ENCODE measurements at regions not wholly inside any gene's neighbourhood (a gene's known extent, or its start where the extent isn't known, plus 50 kb on each side); places are given as distances from the start of the nearest gene placed in this dataset.

DNA sequence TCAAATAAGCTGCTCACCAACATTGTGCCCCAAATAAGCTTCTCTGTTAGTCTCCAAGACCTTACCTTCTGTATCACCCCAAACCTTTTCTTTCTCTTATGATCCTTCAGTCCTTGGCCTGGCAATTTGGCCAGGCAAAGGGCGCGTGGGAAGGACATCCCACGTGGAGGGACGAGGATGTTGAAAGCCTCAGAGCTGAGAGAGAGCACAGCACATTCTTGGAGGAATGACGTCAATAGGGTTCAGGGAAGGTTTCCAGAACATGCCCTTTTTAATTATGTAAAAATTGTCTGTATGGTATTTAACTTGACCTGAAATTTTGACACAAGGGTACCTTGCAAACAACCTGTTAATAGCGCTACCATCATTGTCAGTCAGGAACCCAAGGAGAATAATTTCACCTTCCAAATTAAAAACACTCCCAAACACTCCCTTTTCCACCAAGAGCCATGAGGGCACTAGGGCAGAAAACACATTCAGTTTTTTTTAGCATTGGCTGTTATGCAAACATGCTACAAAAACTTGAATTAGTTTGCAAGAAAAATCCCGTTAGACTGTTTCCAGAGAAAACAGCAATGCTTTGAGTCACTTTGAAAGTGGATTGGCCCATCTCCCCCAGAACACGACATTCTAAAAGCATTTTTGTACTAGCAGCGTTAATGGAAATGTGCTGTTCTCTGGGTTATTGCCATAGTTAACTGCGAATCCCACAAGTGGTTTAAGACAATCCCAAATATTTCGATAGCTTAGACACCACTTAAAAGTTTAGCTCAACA is 183.2 kb upstream of the PUDP start:
- TF ChIP-seq, protein P1, sequence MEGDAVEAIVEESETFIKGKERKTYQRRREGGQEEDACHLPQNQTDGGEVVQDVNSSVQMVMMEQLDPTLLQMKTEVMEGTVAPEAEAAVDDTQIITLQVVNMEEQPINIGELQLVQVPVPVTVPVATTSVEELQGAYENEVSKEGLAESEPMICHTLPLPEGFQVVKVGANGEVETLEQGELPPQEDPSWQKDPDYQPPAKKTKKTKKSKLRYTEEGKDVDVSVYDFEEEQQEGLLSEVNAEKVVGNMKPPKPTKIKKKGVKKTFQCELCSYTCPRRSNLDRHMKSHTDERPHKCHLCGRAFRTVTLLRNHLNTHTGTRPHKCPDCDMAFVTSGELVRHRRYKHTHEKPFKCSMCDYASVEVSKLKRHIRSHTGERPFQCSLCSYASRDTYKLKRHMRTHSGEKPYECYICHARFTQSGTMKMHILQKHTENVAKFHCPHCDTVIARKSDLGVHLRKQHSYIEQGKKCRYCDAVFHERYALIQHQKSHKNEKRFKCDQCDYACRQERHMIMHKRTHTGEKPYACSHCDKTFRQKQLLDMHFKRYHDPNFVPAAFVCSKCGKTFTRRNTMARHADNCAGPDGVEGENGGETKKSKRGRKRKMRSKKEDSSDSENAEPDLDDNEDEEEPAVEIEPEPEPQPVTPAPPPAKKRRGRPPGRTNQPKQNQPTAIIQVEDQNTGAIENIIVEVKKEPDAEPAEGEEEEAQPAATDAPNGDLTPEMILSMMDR (IDR thresholded peaks at IDR 0.05) = no peak
- TF ChIP-seq EZH2 (IDR thresholded peaks at IDR 0.05; ENCODE audit: borderline replicate concordance, insufficient read depth, low read depth, low read length, poor library complexity, severe bottlenecking) = no peak

Data from B cell (primary cell).